Activated T-cell treated with anti-CD3 and anti-CD28 coated beads, Interleukin-2, amount 50 U/mL, for 1 hour (primary cell): ENCODE measurements at regions not wholly inside any gene's neighbourhood (a gene's known extent, or its start where the extent isn't known, plus 50 kb on each side); places are given as distances from the start of the nearest gene placed in this dataset.
"Not testable (repeated sequence)": the region's sequence is repeated elsewhere in the genome, so short reads cannot be mapped to it uniquely, and the experiment has no call there.

Experiments used
- DNase-seq: peaks from one replicate; pipeline ENCODE4 v3.0.0-alpha.2; 2020

- no peak for DNase-seq
Observed at GRCh38 chr12:111271674-111272418, 97.0 kb downstream of the PHETA1 start.

GRCh38 chr12:111270774-111271173, 98.1 kb downstream of the PHETA1 start:
- no peak for DNase-seq

DNA sequence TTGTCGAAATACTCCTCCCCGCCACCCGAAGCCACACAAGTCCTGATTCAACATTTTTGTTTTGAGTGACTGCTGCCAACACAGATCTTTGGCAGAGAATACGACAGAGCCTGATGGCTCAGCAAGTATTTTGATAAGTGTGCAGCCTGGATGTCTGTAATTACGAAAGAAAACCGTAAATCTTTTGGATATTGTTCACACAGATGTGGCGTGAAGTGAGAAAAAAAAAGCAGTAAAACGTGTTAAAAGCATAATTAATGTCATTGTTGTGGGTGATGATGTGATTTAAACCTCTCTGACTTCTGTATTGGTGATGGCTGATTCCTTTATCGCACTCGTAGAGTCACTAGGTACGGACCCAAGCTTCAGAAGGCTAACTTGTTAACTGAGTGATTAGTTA, 98.7 kb downstream of the PHETA1 start:
- no peak for DNase-seq

GRCh38 chr12:111269718-111270117, 99.2 kb downstream of the PHETA1 start:
- no peak for DNase-seq

DNA sequence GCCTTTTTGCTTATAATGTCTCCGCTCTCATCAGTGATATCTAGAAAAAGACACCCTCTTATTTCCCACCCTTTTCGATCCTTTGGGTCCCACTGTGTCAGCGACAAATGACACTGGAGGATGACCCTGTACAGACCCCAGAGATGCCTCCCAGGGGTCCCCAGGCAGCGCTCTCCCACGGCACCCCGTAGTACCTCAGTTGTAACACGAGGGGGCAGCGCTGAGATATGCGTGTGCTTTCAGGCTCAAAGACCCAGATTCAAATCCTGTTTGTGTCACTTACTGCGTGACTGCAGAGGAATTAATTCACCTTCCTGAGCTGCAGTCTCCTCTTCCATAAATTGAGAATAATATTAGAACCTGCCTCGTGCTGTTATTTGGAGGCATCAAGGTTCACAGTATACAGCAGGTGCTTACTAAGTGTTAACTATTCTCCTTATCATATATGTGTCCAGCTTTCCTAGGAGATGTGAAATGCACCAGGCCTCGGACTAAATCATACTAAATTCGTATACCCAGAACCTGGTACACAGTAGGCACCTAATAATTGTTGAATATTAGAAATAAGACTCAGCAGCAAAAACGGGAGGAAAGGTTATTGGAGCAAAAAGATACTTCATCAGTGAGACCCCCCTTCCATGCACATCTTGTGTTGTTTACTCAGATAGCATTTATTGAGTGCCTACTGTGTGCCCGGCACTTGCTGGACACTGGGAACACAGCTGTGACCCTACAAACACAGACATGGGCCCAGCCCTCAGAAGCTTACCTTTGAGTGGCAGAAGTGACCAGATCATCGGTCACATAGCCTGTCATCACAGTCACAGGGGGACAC, 99.9 kb downstream of the PHETA1 start:
- no peak for DNase-seq

DNA sequence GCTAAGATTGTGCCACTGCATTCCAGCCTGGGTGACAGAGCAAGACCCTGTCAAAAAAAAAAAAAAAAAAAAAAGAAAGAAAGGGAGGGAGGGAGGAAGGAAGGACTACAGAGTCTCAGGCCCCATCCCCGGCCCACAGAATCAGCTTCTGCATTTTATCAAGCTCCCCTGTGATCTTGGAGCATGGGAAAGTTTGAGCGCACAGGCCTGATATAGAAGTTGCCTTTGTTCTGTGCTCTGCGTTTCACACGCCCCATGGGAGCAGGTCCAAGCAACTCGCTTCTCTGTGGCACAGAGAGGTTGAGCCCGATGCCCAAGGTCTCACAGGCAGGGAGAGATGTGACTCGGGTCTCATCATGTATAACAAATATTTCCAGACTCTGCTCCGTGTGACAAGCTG, 101.8 kb downstream of the PHETA1 start:
- no peak for DNase-seq

- DNase-seq = no peak
Observed at GRCh38 chr12:111261911-111262676, 106.8 kb downstream of the PHETA1 start.

DNA sequence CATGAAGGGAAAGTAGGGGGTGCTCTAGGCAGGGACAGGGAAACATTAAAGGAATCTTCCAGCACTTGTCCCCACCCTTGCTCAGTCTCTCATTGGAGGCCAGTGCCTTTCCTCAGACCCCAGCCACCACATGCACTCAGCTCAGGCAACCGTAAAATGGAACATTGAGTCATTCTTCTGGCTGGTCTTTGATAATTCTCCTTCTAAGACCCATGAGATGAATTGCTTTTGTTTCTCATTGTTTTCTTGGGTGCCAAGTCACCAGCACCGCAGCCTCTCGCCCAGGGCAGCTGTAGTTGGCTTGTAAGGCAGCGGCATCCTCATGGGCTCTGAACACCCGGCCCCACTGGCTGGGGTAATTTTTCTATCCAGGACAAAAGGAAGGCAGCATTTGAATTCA, 108.2 kb downstream of the PHETA1 start:
- no peak for DNase-seq

- no peak for DNase-seq
Observed at GRCh38 chr12:111259231-111259630, 109.7 kb downstream of the PHETA1 start.

GRCh38 chr12:111258081-111258480, 110.8 kb downstream of the PHETA1 start:
- DNase-seq = not testable (repeated sequence)

GRCh38 chr12:111257435-111257902, 111.4 kb downstream of the PHETA1 start:
- no peak for DNase-seq

DNA sequence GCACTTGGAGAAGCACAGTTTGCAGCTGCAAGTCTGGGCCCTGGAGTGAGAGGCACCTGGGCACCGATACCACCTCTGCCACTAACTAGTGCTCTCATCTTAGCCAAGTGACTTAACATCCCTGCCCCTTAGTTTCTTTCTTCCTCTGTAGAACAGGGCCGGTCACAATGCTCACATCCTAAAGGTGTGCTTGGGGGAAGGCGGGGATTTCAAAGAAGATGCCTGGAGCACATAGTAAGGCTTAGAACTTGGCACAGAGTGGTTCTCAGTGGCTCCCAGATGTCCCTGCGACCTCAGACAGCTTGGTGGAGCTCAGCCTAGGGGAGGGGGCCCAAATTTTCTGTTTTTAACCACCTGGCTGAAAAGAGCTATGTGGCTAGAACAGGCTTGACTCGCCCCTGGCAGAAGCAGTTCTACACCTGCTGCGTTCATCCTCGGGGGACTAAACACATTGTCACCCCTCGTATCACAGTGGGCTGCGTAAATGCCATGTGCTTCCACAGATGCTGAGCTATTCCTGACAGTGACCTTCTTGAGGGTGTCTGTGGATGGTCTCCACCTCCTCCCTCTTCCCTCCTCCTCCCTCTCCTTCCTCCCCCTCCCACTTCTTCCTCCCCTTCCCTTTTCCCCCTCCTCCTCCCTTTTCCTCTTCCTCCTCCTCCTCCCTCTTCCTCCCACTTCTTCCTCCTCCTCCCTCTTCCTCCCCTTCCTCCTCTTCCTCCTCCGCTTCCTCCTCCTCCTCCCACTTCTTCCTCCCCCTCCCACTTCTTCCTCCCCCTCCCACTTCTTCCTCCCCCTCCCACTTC, 112.1 kb downstream of the PHETA1 start:
- no peak for DNase-seq

DNA sequence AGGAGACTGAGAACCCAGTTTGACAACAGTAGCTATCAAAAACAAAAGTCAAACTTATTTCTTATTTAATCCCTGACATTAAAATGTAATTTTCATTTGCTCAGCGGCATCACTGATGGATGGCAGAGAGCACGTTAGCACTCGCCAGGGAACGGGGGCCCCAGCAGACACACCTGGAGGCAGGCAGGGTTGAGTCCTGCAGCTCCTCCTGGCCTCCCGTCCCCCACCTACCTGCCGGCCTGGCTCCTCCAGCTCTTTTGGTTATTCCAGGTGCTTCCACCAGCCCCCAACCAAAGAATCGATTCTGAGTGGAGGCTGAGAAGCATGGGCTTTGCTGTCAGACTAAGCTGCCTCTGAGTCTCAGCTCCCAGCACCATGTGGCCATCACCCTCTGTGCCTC, 113.6 kb downstream of the PHETA1 start:
- DNase-seq = no peak

DNA sequence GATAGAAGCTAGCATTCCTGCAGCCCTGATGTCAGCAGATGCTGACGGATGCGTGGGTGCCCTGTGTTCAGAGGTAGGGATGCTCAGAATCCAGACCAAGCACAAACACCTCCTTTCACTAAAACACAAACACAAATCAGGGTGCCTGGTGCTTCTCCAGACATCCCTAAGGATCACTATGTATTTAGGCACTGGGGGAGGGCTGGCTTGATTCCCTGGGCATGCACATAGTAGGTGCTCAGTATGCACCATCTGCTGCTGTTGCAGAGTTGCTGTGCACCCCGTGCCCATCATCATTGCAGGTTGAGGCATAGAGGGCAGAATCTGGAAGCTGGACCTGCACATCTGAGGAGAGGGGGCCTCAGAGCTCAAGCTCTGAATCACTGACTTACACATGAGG, 114.8 kb downstream of the PHETA1 start:
- DNase-seq = no peak

GRCh38 chr12:111253213-111253612, 115.7 kb downstream of the PHETA1 start:
- DNase-seq = no peak

GRCh38 chr12:111251787-111252186, 117.1 kb downstream of the PHETA1 start:
- no peak for DNase-seq

DNA sequence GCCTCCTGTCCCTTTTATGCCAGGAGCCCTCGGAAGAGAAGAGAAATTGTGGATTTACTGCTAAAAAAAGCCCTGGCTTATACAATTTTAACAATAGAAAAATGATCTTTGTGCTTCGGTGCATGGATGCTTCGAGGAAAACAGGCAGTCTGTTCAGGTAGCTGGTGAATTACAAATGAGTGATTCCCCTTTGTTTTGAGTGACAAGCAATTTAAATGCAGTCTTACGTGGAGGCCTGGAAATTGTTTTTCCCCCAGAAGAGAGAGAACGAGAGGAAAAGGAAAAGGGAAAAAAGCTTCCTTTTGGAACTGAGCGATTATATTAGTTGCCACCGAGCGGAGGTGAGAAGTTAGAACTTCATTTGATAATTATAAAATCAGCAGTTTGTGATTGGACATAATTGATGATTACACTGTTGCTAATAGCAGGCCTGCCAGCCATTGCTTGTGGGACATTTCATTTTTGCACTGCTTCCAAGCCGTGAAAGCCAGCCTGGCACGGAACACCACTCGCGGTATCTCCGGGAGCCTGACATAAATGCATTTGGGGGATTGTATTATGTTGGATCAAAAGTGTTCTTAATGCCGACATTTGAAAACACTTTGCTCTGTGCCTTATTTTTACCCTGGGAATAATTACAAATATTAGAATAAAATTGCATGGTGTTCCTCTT, 117.7 kb downstream of the PHETA1 start:
- no peak for DNase-seq

DNA sequence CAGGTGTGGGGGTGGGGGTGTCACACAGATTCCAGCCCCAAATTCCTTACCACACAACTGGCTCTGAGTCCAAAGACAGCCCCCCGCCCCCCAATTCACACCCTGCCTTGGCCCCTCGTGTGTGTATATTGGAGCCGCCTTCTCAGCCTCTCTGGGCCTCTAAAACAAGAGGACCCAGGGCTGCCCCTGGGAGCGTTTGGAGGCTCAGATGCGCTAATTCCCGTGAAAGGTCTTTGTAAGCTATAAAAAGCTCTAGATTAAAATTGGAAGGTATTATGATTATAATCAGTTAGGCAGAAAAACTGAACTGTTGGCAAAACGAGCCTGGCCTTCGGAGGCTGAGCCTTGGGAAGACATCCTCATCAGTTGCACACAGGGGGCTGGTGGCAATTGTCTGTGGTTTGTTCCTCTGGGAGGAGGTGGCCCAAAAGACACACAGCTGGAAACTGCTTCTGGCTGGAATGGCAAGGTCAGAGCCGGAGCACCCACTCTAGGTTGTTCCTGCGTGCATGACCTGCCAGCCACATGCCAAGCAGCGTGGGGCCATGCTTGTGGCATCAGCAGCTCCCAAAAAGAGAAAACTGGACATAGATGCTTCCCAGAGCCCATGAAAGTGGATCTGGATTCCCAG, 118.5 kb downstream of the PHETA1 start:
- no peak for DNase-seq

DNA sequence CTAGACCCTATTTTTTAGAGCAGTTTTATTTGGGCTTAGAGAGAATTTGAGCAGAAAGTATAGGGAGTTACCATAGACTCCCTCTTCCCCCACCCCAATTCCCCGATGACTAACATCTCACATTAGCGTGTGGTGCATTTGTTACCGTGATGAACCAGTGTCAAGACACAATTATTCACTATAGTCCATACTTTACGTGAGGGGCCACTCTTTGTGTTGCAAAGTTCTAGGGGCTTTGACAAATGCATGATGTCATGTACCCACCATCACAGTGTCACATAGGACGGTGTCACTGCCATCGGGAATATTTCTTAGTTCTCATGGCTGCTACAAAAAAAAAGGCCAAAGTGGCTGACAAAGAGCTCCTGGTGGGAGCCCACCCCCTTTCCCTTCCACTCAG, 119.1 kb downstream of the PHETA1 start:
- DNase-seq = no peak

- DNase-seq = no peak
Observed at GRCh38 chr12:111249018-111249370, 119.9 kb downstream of the PHETA1 start.

DNA sequence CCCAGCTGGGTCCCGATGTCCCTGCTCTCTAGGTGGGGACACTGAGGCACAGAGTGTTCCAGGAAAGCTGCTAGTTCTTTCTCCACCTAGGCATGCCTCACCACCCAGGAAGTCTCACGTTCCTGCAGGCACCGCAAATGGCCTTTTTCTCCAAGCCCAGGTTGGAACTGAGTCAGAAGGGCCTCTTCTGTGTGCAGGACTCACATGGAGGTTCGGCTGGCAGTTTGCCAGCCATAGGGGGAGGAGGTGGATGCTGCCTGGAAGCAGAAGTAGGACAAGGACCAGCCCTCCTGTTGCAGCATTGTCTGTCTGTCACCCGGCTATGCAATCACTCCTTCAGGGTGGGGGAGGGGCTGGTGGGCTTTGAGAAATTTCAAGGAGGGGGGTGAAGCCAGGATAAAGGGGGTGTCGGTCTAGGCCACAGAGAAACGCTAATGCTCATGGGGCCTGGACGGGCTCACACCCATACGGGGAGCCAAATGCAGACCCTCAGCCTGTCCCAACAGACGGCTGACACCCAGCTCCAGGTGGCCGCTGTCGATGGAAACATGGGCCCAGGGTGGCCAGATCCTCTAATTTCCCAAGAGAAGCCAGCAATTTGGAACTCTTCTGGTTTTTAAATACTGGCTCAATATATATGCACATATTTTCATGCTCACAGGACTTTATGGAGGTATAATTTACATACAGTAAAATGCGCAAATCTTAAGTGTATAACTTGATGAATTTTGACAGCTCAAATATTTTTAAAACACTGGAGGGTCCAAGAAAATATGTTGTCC, 120.5 kb downstream of the PHETA1 start:
- DNase-seq = no peak
